Calu3 (cell line): ENCODE measurements at regions not wholly inside any gene's neighbourhood (a gene's known extent, or its start where the extent isn't known, plus 50 kb on each side); places are given as distances from the start of the nearest gene placed in this dataset.

ENCODE experiments used
- BruUV-seq: library from RNA; stranded (reverse); fragments of 400-500 nt; replicated peaks from 2 replicates; lab custom pipeline; 2021; lab: Mats Ljungman, UMichigan
- CTCF ChIA-PET: fragments of 300-600 bp; sonication (Branson Sonifier 250); formaldehyde crosslinking; loops from one replicate; lab custom pipeline; 2022; ENCODE audit warnings: antibody characterized with exemption; lab: Charles Lee
- DNase-seq: peaks from one replicate; pipeline ENCODE4 v3.0.0; 2022
- H3K27ac Mint-ChIP-seq: one replicate; pipeline ENCODE4 v1.8.0; 2022; ENCODE audit warnings: mixed read lengths; ENCODE audit not compliant: unreplicated experiment
- H3K27me3 Mint-ChIP-seq: one replicate; pipeline ENCODE4 v1.8.0; 2022; ENCODE audit warnings: mixed read lengths; ENCODE audit not compliant: unreplicated experiment
- H3K36me3 Mint-ChIP-seq: one replicate; pipeline ENCODE4 v1.8.0; 2022; ENCODE audit warnings: mild to moderate bottlenecking, moderate library complexity, mixed read lengths; ENCODE audit not compliant: insufficient read depth, unreplicated experiment
- H3K4me1 Mint-ChIP-seq: one replicate; pipeline ENCODE4 v1.8.0; 2022; ENCODE audit warnings: mild to moderate bottlenecking, low read depth, mixed read lengths; ENCODE audit not compliant: unreplicated experiment
- H3K4me3 Mint-ChIP-seq: one replicate; pipeline ENCODE4 v1.8.0; 2022; ENCODE audit warnings: mild to moderate bottlenecking, low read depth, moderate library complexity, mixed read lengths; ENCODE audit not compliant: unreplicated experiment
- H3K9me3 Mint-ChIP-seq: one replicate; pipeline ENCODE4 v1.8.0; 2022; ENCODE audit warnings: low read depth, mixed read lengths; ENCODE audit not compliant: unreplicated experiment
- intact Hi-C: fragments of 100-400 bp; cut with micrococcal nuclease; formaldehyde crosslinking; loops from one replicate; pipeline ENCODE4 v1.10.0; 2022; ENCODE audit not compliant: unreplicated experiment
- TF ChIP-seq, protein P1 (sequence below): fragments of 200-600 bp; IDR thresholded peaks from one replicate; pipeline ENCODE4 v1.8.0; 2022; ENCODE audit warnings: antibody characterized with exemption; ENCODE audit not compliant: unreplicated experiment

DNA sequence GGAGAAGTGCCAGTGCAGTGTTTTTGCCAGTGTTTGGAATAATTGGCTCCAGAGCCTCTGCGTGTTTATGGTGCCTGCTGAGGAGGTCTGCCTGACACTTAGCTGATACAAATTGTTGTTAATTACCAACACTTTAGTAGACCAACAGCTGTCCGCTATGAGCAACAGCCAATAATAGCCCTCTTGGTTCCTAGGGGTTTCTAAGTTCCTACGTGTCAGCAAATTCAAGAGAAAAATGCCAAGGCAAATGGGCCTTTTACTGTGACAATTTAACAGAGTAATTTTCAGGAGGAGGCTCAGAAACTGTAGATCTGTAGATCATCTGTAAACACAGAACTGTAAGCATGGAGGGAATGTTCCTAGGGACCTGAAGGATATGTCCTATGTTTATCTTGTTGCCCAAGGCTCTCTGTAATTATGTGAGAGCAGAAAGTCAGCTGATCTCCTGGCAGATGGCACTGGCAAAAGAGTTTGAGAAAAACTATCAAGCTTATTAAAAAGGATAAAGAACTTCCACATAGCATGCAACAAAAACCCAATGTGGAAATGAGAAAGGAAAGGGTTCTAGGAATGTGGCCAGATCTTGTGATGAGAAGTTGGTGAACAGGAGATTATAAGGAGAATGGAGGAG lies 157.7 kb downstream of the GJA1 start:
- H3K4me3 Mint-ChIP-seq: no peak overlapping the region
- H3K36me3 Mint-ChIP-seq: no peaks in the 10 kb centered on the region
- no peak for DNase-seq
- CTCF ChIA-PET: interaction anchor here (0.7 kb wide), 2 partner anchors 139 to 395 kb away, joined by 3 to 8 read pairs; no protein-coding TSS in a partner anchor
- TF ChIP-seq, protein P1, sequence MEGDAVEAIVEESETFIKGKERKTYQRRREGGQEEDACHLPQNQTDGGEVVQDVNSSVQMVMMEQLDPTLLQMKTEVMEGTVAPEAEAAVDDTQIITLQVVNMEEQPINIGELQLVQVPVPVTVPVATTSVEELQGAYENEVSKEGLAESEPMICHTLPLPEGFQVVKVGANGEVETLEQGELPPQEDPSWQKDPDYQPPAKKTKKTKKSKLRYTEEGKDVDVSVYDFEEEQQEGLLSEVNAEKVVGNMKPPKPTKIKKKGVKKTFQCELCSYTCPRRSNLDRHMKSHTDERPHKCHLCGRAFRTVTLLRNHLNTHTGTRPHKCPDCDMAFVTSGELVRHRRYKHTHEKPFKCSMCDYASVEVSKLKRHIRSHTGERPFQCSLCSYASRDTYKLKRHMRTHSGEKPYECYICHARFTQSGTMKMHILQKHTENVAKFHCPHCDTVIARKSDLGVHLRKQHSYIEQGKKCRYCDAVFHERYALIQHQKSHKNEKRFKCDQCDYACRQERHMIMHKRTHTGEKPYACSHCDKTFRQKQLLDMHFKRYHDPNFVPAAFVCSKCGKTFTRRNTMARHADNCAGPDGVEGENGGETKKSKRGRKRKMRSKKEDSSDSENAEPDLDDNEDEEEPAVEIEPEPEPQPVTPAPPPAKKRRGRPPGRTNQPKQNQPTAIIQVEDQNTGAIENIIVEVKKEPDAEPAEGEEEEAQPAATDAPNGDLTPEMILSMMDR: no peak
- H3K4me1 Mint-ChIP-seq: no peaks in the 10 kb centered on the region
- H3K9me3 Mint-ChIP-seq: no peaks in the 10 kb centered on the region
- no peaks in the 10 kb centered on the region for H3K27me3 Mint-ChIP-seq
- intact Hi-C loops: no loop called here
- no TSS peak for BruUV-seq
- H3K27ac Mint-ChIP-seq: no peak overlapping the region

DNA sequence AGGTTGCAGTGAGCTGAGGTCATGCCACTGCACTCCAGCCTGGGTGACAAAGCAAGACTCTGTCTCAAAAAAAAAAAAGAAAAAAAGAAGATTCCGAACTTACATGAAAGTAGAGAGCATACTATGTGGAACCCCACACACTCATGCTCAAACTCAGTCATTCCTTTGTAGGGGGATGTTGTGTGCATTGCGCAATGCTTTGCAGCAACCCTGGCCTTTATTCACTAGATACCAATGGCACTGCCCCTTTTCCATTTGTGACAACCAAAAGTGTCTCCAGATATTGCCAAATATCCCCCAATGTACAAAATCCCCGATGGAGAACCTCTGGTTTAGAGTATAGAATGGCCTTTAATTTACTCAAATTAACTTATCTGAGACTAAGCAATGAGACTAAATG lies 158.6 kb downstream of the GJA1 start:
- Mint-ChIP-seq H3K4me1 (no peaks in the 10 kb centered on the region), H3K9me3 (no peaks in the 10 kb centered on the region), H3K27ac (no peak overlapping the region), H3K4me3 (no peak overlapping the region), H3K27me3 (no peaks in the 10 kb centered on the region), H3K36me3 (no peaks in the 10 kb centered on the region)
- intact Hi-C loops: no loop called here
- DNase-seq: no peak
- CTCF ChIA-PET: no interaction called here
- TF ChIP-seq, protein P1: no peak
- no TSS peak for BruUV-seq

DNA sequence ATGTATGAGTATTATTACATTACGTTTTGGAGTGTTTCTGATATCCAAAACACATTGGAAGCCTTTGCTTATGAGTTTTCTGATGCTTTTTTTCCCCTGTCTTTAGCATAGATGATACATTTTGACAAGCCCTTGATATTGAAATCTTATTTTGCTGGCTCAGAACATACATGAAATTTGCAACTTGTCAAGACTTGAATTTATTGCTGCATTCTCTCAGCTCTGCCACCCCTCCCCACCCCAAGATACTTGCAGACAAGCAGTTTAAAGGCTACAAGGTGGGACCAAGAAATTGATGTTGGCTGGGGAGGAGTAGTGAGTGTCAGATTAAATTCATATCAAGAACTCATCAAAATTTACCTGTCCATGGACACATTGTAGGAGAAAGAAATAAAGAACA lies 160.2 kb downstream of the GJA1 start:
- Mint-ChIP-seq H3K4me1 (no peaks in the 10 kb centered on the region), H3K4me3 (no peak overlapping the region), H3K9me3 (no peaks in the 10 kb centered on the region), H3K27ac (no peak overlapping the region), H3K36me3 (no peaks in the 10 kb centered on the region), H3K27me3 (no peaks in the 10 kb centered on the region)
- intact Hi-C loops: no loop called here
- no TSS peak for BruUV-seq
- no peak for DNase-seq
- CTCF ChIA-PET: interaction anchor here (0.8 kb wide), 1 partner anchor 14 kb away, joined by 3 read pairs; no protein-coding TSS in a partner anchor
- TF ChIP-seq, protein P1: no peak

DNA sequence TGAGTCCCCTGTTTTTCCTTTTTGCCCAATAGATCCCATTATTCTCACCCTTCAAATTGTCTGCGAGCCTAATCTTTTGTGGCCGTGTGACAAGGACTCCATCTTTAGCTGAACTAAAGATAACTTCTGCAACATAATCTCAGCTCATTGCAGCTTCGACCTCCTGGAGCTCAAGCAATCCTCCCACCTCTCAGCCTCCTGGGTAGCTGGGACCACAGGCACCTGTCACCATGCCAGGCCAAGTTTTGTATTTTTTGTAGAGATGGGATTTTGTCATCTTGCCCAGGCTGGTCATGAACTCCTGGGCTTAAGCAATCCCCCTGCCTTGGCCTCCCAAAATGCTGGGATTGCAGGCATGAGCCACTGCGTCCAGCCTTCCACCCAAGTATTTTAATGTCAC lies 161.0 kb downstream of the GJA1 start:
- BruUV-seq: no TSS peak
- no peak overlapping the region for H3K27ac Mint-ChIP-seq
- no peak overlapping the region for H3K4me3 Mint-ChIP-seq
- TF ChIP-seq, protein P1: no peak
- CTCF ChIA-PET: no interaction called here
- intact Hi-C loops: no loop called here
- H3K4me1 Mint-ChIP-seq: no peaks in the 10 kb centered on the region
- no peaks in the 10 kb centered on the region for H3K9me3 Mint-ChIP-seq
- DNase-seq: no peak
- H3K36me3 Mint-ChIP-seq: no peaks in the 10 kb centered on the region
- H3K27me3 Mint-ChIP-seq: no peaks in the 10 kb centered on the region
